ENCODE measurements at regions not wholly inside any gene's neighbourhood (a gene's known extent, or its start where the extent isn't known, plus 50 kb on each side); places are given as distances from the start of the nearest gene placed in this dataset.

DNA sequence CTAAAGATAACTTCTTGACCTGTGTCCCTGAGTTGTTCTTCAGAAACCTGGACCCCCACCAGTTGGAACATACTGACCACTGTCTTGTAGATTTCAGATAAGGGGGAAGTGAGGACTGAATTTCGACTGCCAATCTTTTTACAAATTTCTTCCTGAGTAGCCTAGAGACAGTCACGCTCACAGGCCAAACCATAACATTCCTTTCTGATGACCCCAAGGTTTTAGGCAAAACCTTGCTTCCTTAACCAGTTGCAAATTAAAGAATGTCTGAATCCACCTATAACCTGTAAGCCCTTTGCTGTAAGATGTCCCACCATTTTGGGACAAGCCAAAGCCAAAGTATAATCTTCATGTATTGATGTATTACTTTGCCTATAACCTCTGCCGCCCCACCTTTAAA, 306.9 kb downstream of the LRFN2 start:
- H3K4me3 ChIP-seq, result no peak overlapping the region
- no peak for DNase-seq (ENCODE audit: low spot score)

GRCh38 chr6:40276141-40276540, 311.0 kb downstream of the LRFN2 start:
- no peak for DNase-seq (ENCODE audit: low spot score)
- no peaks in the 10 kb centered on the region for H3K9me3 ChIP-seq
- no peak overlapping the region for H3K4me3 ChIP-seq
- 20% methylated on average over 15 of the region's 15 CpGs for WGBS
- TF ChIP-seq POLR2AphosphoS5 (IDR thresholded peaks at IDR 0.05) (peak; percentile 10), CTCF (IDR thresholded peaks at IDR 0.05) (no peak), POLR2A (IDR thresholded peaks at IDR 0.05) (no peak)
- H3K27me3 ChIP-seq (replicated peaks; ENCODE audit: insufficient read depth), result no peaks in the 10 kb centered on the region
- intact Hi-C loops (cut with DNase I), result no loop called here
- H3K27ac ChIP-seq, result no peak overlapping the region
- H3K4me1 ChIP-seq (replicated peaks), result peaks cover 6% of the 10 kb centered on the region
- H3K36me3 ChIP-seq, result no peaks in the 10 kb centered on the region

More for the DNA sequence above, 306.9 kb downstream of the LRFN2 start:
- 73% methylated on average over 3 of the region's 3 CpGs for WGBS
- H3K4me1 ChIP-seq (replicated peaks), result peaks cover 6% of the 10 kb centered on the region
- intact Hi-C loops (cut with DNase I), result no loop called here
- H3K9me3 ChIP-seq, result no peaks in the 10 kb centered on the region
- H3K27ac ChIP-seq, result no peak overlapping the region
- no peaks in the 10 kb centered on the region for H3K36me3 ChIP-seq
- TF ChIP-seq POLR2A (IDR thresholded peaks at IDR 0.05), result no peak
- TF ChIP-seq POLR2AphosphoS5 (IDR thresholded peaks at IDR 0.05), result no peak
- TF ChIP-seq CTCF (IDR thresholded peaks at IDR 0.05), result no peak
- no peaks in the 10 kb centered on the region for H3K27me3 ChIP-seq (replicated peaks; ENCODE audit: insufficient read depth)

- no peak overlapping the region for H3K4me3 ChIP-seq
- H3K36me3 ChIP-seq, result no peaks in the 10 kb centered on the region
- peaks cover 6% of the 10 kb centered on the region for H3K4me1 ChIP-seq (replicated peaks)
- no peak for TF ChIP-seq CTCF (IDR thresholded peaks at IDR 0.05)
- no peak for TF ChIP-seq POLR2A (IDR thresholded peaks at IDR 0.05)
- TF ChIP-seq POLR2AphosphoS5 (IDR thresholded peaks at IDR 0.05), result no peak
- intact Hi-C loops (cut with DNase I), result no loop called here
- WGBS, result 90% methylated on average over 2 of the region's 2 CpGs
- H3K27ac ChIP-seq, result no peak overlapping the region
- DNase-seq (ENCODE audit: low spot score), result no peak
- no peaks in the 10 kb centered on the region for H3K9me3 ChIP-seq
- H3K27me3 ChIP-seq (replicated peaks; ENCODE audit: insufficient read depth), result peaks cover 2% of the 10 kb centered on the region
Measured at GRCh38 chr6:40274058-40274457, 313.1 kb downstream of the LRFN2 start.

DNA sequence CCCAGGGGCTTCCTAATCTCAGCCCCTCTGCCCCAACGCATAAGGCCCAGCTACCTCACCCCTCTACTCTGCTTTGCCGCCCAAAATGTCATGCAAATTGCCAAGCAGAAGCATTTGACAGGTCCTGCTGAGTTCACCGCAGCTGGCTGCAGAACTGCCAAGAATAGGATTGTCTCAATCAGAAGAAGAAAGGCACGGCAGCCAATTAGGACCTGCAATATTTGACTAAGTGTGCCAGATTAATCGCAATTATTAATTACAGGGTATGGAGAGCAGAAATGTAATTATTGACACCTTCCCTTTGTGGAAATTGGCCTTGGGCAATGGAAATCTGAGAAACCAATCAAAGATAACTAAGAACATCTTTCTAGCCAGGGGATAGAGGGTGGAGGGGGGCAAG, 318.6 kb downstream of the LRFN2 start:
- Histone ChIP-seq H3K27me3 (replicated peaks; ENCODE audit: insufficient read depth) (peaks cover 2% of the 10 kb centered on the region), H3K36me3 (no peaks in the 10 kb centered on the region), H3K4me1 (replicated peaks) (no peaks in the 10 kb centered on the region), H3K4me3 (no peak overlapping the region), H3K9me3 (no peaks in the 10 kb centered on the region), H3K27ac (no peak overlapping the region)
- TF ChIP-seq CTCF (IDR thresholded peaks at IDR 0.05) (no peak), POLR2A (IDR thresholded peaks at IDR 0.05) (no peak), POLR2AphosphoS5 (IDR thresholded peaks at IDR 0.05) (no peak)
- 46% methylated on average over 5 of the region's 5 CpGs for WGBS
- intact Hi-C loops (cut with DNase I), result no loop called here
- no peak for DNase-seq (ENCODE audit: low spot score)

DNA sequence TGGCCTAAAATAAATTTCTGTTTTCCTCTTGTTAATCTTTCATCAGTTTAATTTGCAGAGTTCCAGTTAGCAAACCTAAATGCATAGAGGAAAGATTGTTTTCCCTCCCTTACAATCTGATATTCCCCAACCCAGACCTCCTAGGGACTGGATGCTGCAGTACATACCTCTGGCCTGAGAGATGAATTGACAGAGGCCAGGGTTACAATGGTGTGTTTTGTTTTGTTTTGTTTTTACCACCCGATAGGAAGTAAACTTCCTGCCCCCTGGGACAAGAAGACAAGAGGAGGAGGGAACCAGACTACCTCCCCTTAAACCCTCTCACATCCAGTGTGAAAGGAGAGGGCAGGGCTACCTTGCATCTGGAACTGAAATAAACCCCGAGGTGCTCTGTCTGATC, 319.0 kb downstream of the LRFN2 start:
- intact Hi-C loops (cut with DNase I), result no loop called here
- 56% methylated on average over 2 of the region's 2 CpGs for WGBS

More for the DNA sequence above, 319.0 kb downstream of the LRFN2 start:
- Histone ChIP-seq H3K4me3 (no peak overlapping the region), H3K4me1 (replicated peaks) (no peaks in the 10 kb centered on the region), H3K36me3 (no peaks in the 10 kb centered on the region), H3K9me3 (no peaks in the 10 kb centered on the region), H3K27ac (no peak overlapping the region), H3K27me3 (replicated peaks; ENCODE audit: insufficient read depth) (peaks cover 2% of the 10 kb centered on the region)
- no peak for DNase-seq (ENCODE audit: low spot score)
- TF ChIP-seq POLR2A (IDR thresholded peaks at IDR 0.05) (no peak), CTCF (IDR thresholded peaks at IDR 0.05) (no peak), POLR2AphosphoS5 (IDR thresholded peaks at IDR 0.05) (no peak)
